PC-3 (cell line): ENCODE measurements at regions not wholly inside any gene's neighbourhood (a gene's known extent, or its start where the extent isn't known, plus 50 kb on each side); places are given as distances from the start of the nearest gene placed in this dataset.

Experiments
- EZH2 ChIP-seq: fragments of 300-600 bp; sonication (generic); IDR thresholded peaks from one replicate; pipeline ENCODE4 v1.6.1; 2017; ENCODE audit warnings: antibody characterized with exemption, mild to moderate bottlenecking, low read length; ENCODE audit not compliant: unreplicated experiment
- TF ChIP-seq, protein P1 (sequence below): fragments of 300-600 bp; sonication (generic); conservative IDR thresholded peaks from 2 replicates; pipeline ENCODE4 v1.5.1; 2017; ENCODE audit warnings: antibody characterized with exemption, low read depth, mild to moderate bottlenecking, low read length

DNA sequence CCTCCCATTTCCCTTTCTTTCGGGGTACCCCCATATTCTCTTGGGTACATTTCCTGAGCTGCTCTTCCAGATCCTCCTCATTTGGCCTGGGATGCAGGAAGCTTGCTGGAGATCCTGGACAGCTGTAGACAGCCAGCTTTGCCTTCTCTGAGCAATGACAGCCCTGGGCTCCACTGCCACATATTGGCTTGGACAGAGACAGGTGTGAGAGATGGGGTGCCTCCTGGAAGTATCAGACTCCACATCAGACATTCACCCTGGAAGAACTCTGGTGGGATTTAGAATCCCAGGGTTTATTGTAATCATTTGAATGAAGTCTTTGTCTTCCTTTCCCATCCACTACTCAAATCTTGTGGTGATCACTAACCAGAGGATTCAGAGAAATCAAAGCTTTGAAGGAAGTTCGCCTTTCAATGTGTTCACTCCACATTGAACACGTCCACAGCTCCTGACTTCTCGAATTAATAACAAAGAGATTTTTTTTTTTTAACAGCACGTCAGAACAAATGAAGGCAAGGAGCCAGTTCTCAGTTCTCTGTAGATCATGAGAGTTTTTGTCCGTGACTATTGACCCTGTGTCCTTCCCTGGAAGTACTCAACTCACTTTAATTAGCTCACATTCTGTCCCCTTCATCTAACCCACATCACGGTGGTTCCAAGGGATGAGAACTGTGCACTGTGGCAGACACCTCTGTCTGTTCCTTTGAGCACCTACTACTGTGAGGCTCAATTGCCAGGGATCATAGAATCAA is 377.6 kb upstream of the TRIB2 start:
- no peak for TF ChIP-seq EZH2
- TF ChIP-seq, protein P1, sequence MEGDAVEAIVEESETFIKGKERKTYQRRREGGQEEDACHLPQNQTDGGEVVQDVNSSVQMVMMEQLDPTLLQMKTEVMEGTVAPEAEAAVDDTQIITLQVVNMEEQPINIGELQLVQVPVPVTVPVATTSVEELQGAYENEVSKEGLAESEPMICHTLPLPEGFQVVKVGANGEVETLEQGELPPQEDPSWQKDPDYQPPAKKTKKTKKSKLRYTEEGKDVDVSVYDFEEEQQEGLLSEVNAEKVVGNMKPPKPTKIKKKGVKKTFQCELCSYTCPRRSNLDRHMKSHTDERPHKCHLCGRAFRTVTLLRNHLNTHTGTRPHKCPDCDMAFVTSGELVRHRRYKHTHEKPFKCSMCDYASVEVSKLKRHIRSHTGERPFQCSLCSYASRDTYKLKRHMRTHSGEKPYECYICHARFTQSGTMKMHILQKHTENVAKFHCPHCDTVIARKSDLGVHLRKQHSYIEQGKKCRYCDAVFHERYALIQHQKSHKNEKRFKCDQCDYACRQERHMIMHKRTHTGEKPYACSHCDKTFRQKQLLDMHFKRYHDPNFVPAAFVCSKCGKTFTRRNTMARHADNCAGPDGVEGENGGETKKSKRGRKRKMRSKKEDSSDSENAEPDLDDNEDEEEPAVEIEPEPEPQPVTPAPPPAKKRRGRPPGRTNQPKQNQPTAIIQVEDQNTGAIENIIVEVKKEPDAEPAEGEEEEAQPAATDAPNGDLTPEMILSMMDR, result no peak
